GM12892 (cell line): ENCODE measurements at regions not wholly inside any gene's neighbourhood (a gene's known extent, or its start where the extent isn't known, plus 50 kb on each side); places are given as distances from the start of the nearest gene placed in this dataset.

Experiments
- POLR2A ChIP-seq: IDR thresholded peaks from 2 replicates; pipeline ENCODE4 v1.6.1; 2011; ENCODE audit warnings: low read depth, low read length, control low read depth
- POLR2AphosphoS5 ChIP-seq: IDR thresholded peaks from 2 replicates; pipeline ENCODE4 v1.6.1; 2011; ENCODE audit warnings: low read depth, low read length, control low read depth
- TAF1 ChIP-seq: IDR thresholded peaks from 2 replicates; pipeline ENCODE4 v1.6.1; 2011; ENCODE audit warnings: low read depth, mild to moderate bottlenecking, control low read depth, low read length, borderline replicate concordance

- TF ChIP-seq POLR2AphosphoS5: no peak
- TF ChIP-seq POLR2A: no peak
- no peak for TF ChIP-seq TAF1
Observed at GRCh38 chr18:40897884-40898283, 1057.2 kb upstream of the PIK3C3 start.
